ENCODE measurements at regions not wholly inside any gene's neighbourhood (a gene's known extent, or its start where the extent isn't known, plus 50 kb on each side); places are given as distances from the start of the nearest gene placed in this dataset.

DNA sequence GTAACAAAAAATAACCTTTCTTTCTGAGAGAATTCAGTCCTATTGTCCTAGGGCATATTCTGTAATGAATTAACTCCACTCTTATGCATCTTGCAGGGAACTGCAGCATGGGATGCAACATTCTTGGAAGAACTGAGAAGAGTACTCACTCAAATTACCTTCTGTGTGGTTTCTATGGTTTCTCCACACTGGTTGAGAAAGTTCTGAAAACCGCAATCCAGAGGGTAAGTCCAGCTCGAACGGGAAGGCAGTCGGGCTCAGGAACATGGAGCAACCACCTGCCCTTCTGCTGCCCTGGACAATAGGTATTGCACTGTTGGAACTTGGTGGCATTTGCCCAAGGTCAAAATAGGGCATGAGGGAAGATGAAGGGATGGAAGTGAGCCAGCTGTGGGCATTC, 59.6 kb upstream of the CDK13 start:
- no peak for DNase-seq

DNA sequence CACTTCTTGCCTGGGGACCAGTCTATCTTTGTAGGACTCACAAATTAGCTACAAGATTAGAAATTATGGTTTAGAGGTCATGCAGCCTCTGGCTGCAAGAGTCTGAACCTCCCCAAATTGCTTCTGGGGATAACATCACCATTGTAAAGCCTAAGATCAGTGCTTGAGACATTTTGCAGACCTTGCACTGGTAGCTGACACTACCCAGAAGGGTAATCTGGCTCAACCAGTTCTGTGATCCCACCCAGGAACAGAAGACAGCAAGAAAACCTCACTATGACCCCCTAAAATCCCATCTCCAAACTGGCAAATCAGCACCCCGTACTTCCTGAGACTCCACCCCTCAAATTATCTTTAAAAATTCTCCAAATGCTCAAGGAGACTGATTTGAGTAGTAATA, 58.2 kb upstream of the CDK13 start:
- no peak for DNase-seq

DNA sequence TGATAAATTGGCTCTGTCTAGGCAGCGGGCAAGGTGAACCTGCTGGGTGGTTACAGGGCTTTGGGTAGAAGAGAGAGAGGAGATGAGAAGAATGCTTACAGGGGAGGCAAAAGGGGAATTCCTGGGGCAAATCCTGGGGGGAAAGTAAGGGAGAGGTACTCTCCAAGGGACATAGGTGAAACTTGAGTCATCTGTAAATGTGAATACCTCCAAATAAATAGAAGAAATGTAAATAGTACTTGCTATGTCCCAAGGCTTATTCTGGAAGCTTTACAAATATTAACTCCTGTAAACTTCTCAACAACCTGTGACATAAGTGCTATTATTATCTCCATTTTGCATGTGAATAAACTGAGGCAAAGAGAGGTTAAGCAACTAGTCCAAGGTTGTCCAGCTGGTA, 57.7 kb upstream of the CDK13 start:
- DNase-seq = no peak

DNA sequence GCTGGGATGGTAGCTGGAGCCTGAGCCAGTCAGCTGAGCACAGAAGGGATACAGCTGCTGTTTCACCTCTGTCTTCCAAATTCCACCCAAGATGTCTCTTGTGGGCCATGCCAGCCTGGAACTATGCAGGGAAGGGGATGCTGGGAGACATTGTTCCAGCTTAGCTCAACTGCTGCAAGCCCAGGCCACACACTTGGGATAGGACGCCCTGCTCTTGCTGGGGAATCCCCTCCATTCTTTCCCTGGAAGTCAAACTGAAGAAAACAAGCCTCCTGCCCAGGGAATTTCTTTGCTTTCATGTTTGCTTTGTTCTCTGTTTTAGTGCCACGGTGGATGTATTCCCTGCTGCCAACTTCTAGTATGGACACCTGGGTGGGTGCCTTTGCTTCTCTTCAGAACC, 55.2 kb upstream of the CDK13 start:
- no peak for DNase-seq

DNA sequence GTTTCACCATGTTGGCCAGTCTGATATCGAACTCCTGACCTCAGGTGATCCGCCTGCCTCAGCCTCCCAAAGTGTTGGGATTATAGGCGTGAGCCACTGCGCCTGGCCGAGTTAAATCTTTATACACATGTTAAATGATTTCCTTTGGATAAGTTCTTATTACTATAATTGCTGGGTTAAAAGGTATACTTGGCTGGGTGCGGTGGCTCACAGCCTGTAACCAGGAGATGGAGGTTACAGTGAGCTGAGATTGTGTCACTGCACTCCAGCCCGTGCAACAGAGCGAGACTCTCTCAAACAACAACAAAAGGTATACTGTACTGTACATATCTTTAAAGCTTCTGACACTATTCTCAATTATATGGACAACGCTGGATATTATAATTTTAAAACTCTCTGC, 53.2 kb upstream of the CDK13 start:
- no peak for DNase-seq

DNA sequence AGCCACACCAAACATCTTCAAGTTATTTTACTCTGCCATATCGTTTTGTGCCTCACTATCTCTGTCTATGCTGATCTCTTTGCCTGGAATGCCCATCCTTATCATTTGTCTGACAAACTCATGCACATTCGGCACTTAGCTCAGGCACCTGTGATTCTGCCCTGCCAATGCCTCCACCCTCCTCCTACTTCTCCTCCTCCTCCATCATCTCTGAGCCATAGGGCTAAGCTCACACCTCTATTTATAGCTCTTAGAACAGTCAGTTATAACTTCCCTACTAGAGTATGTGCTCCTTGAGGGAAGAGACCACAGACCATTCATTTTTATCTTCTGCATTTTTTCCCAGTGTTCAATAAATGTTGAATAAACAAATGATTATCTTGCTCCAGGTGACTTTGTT, 51.2 kb upstream of the CDK13 start:
- no peak for DNase-seq
